CD4-positive, alpha-beta T cell (primary cell): ENCODE measurements at regions not wholly inside any gene's neighbourhood (a gene's known extent, or its start where the extent isn't known, plus 50 kb on each side); places are given as distances from the start of the nearest gene placed in this dataset.

Experiments used
- ATAC-seq: fragments of 200-7000 bp; cut with Tn5 transposase; one replicate; pipeline ENCODE4 v1.10.0; 2022; ENCODE audit warnings: mild to moderate bottlenecking; ENCODE audit not compliant: poor library complexity
- CTCF ChIA-PET: fragments of 350-600 bp; sonication (Branson Sonifier 250); formaldehyde crosslinking; loops from one replicate; lab custom pipeline; 2021; ENCODE audit warnings: antibody characterized with exemption, inconsistent platforms; lab: Charles Lee
- POLR2A ChIA-PET: fragments of 350-600 bp; sonication (Branson Sonifier 250); formaldehyde crosslinking; loops from one replicate; lab custom pipeline; 2021; ENCODE audit warnings: antibody characterized with exemption, inconsistent platforms; lab: Charles Lee
- DNase-seq, 14 experiments: peaks; one replicate each; pipeline ENCODE4 v3.0.0-alpha.2; 2013 to 2020; ENCODE audit warnings: mixed read lengths in 2 of 14
- H3K27ac ChIP-seq, 2 donors: one replicate each; pipeline versions ENCODE4 v1.5.1 to v1.7.0; 2013; ENCODE audit warnings: low read length in 2 of 2, low read depth in 1 of 2, mild to moderate bottlenecking in 1 of 2
- H3K27me3 ChIP-seq, 2 experiments: 1 replicate in 1 of 2; 2 replicates in 1 of 2; pipeline versions ENCODE4 v1.6.1 to v1.7.0; 2013; ENCODE audit warnings: low read length in 2 of 2, control low read depth in 1 of 2, mild to moderate bottlenecking in 1 of 2, moderate library complexity in 1 of 2; ENCODE audit not compliant: insufficient read depth in 2 of 2, control insufficient read depth in 1 of 2
- H3K36me3 ChIP-seq: one replicate; pipeline ENCODE4 v1.6.1; 2013; ENCODE audit warnings: low read length, control low read depth; ENCODE audit not compliant: insufficient read depth
- H3K4me1 ChIP-seq: one replicate; pipeline ENCODE4 v1.6.1; 2013; ENCODE audit warnings: low read length, control low read depth; ENCODE audit not compliant: insufficient read depth
- H3K4me3 ChIP-seq: one replicate; pipeline ENCODE4 v1.5.1; 2013; ENCODE audit warnings: mild to moderate bottlenecking, low read length, moderate library complexity
- H3K9me3 ChIP-seq, 2 experiments: 1 replicate in 1 of 2; 2 replicates in 1 of 2; pipeline versions ENCODE4 v1.6.1 to v1.7.0; 2013; ENCODE audit warnings: low read length in 2 of 2, mild to moderate bottlenecking in 2 of 2, control low read depth in 1 of 2, moderate library complexity in 1 of 2; ENCODE audit not compliant: control insufficient read depth in 1 of 2, insufficient read depth in 1 of 2
- H3K27ac Mint-ChIP-seq: one replicate; pipeline ENCODE4 v1.8.0; 2020; ENCODE audit warnings: mixed read lengths
- H3K27me3 Mint-ChIP-seq: one replicate; pipeline ENCODE4 v1.8.0; 2021; ENCODE audit warnings: mixed read lengths
- H3K36me3 Mint-ChIP-seq: one replicate; pipeline ENCODE4 v1.8.0; 2021; ENCODE audit warnings: low read depth, mixed read lengths
- H3K4me1 Mint-ChIP-seq: one replicate; pipeline ENCODE4 v1.8.0; 2021; ENCODE audit warnings: low read depth, mixed read lengths
- H3K4me3 Mint-ChIP-seq: one replicate; pipeline ENCODE4 v1.8.0; 2020; ENCODE audit warnings: mild to moderate bottlenecking, mixed read lengths
- H3K9me3 Mint-ChIP-seq: one replicate; pipeline ENCODE4 v1.8.0; 2020; ENCODE audit warnings: mixed read lengths
- CTCF ChIP-seq: fragments of 200-600 bp; IDR thresholded peaks from one replicate; pipeline ENCODE4 v1.8.0; 2022; ENCODE audit warnings: antibody characterized with exemption, mild to moderate bottlenecking
- intact Hi-C, 2 experiments: fragments of 100-400 bp; cut with DNase I in 1 of 2; cut with micrococcal nuclease in 1 of 2; formaldehyde crosslinking; loops; one replicate each; pipeline versions ENCODE4 v1.15.1 to v1.9.0; 2023 to 2025; cut with DNase I, micrococcal nuclease

DNA sequence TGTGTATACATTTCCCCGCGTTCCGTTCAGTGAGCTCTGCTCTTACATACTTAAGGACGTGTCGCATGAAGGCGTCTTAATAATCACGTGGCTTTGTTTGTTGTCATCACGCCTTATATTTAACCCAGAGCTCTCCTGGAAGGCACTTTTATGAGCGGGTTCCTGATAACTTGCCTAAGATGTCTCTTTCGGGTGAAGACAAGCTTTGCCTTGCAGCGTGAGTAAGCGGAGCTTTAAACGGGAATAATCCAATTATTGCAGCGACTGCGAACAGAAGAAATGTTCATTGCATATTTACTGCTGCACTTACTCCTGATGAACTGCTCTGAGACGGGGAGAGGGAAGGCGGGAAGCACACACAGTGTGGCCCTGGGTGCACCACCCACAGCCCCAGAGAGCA is 1128.2 kb downstream of the BRD1 start:
- ATAC-seq (no peak), DNase-seq (no peak)
- Histone ChIP-seq H3K27ac (no peak overlapping the region), H3K27me3 (no peaks in the 10 kb centered on the region), H3K9me3 (peaks cover 0 to 15% of the 10 kb centered on the region in 2 experiments), H3K4me3 (no peak overlapping the region), H3K4me1 (no peaks in the 10 kb centered on the region), H3K36me3 (no peaks in the 10 kb centered on the region)
- CTCF ChIA-PET: no interaction called here
- H3K4me1 Mint-ChIP-seq: no peaks in the 10 kb centered on the region
- intact Hi-C loops: no loop called here
- H3K36me3 Mint-ChIP-seq: no peaks in the 10 kb centered on the region
- H3K27ac Mint-ChIP-seq: no peak overlapping the region
- no peak for TF ChIP-seq CTCF
- no peak overlapping the region for H3K4me3 Mint-ChIP-seq
- POLR2A ChIA-PET: no interaction called here
- H3K9me3 Mint-ChIP-seq: no peaks in the 10 kb centered on the region
- H3K27me3 Mint-ChIP-seq: peaks cover 3% of the 10 kb centered on the region

DNA sequence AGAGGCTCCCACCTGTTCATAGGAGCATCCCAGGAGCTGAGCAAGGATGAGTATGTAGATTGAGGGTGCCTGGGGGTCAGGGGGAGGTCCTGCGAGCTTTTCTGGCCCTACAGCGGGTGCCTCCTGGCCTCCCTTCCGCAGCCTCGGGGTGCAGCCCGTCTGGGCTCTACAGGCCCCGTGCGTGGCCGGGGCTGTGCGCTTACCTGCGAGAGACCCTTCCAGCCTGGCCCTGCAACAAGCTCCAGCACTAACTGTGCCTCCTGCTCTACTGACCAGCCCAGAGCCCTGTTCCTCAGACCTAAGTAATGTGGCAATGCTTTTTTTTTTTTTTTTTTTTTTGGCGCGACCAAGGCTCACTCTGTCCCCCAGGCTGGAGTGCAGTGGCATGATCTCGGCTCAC is 1129.1 kb downstream of the BRD1 start:
- Mint-ChIP-seq H3K9me3 (no peaks in the 10 kb centered on the region), H3K27me3 (peaks cover 3% of the 10 kb centered on the region), H3K36me3 (no peaks in the 10 kb centered on the region), H3K4me1 (no peaks in the 10 kb centered on the region), H3K4me3 (no peak overlapping the region), H3K27ac (no peak overlapping the region)
- ATAC-seq (no peak), DNase-seq (no peak)
- intact Hi-C loops: no loop called here
- ChIA-PET CTCF (no interaction called here), POLR2A (no interaction called here)
- H3K27me3 ChIP-seq: no peaks in the 10 kb centered on the region
- H3K4me3 ChIP-seq: no peak overlapping the region
- no peak for TF ChIP-seq CTCF
- H3K4me1 ChIP-seq: no peaks in the 10 kb centered on the region
- H3K36me3 ChIP-seq: no peaks in the 10 kb centered on the region
- H3K9me3 ChIP-seq: peaks cover 0 to 15% of the 10 kb centered on the region in 2 experiments
- no peak overlapping the region for H3K27ac ChIP-seq

DNA sequence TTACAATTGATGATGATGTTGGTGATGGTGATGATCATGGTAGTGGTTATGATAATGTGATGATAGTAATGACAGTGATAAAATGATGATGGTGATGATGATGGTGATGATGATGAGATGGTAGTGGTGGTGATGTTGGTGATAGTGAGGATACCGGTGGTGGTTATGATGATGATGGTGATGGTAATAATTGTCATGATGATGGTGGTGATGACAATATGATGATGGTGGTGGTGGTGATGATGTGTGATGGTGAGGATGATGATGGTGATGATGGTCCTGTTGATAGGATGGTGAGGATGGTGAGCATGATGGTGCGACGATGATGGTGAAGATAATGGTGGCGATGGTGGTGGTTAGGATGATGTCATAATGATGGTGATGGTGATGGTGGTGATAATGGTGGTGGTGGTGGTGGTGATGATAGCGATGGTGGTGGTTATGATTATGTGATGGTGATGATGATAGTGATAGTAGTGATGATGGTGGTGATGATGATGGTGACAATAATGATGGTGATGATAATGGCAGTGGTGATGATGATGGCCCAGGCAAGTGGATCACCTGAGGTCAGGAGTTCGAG is 1129.9 kb downstream of the BRD1 start:
- ATAC-seq (no peak), DNase-seq (no peak)
- Histone ChIP-seq H3K27ac (no peak overlapping the region), H3K4me3 (no peak overlapping the region), H3K9me3 (peaks cover 0 to 11% of the 10 kb centered on the region in 2 experiments), H3K27me3 (no peaks in the 10 kb centered on the region), H3K4me1 (no peaks in the 10 kb centered on the region), H3K36me3 (no peaks in the 10 kb centered on the region)
- CTCF ChIA-PET: no interaction called here
- no peaks in the 10 kb centered on the region for H3K36me3 Mint-ChIP-seq
- H3K9me3 Mint-ChIP-seq: no peaks in the 10 kb centered on the region
- intact Hi-C loops: no loop called here
- POLR2A ChIA-PET: no interaction called here
- H3K27me3 Mint-ChIP-seq: peaks cover 3% of the 10 kb centered on the region
- no peak overlapping the region for H3K27ac Mint-ChIP-seq
- TF ChIP-seq CTCF: no peak
- H3K4me1 Mint-ChIP-seq: no peaks in the 10 kb centered on the region
- H3K4me3 Mint-ChIP-seq: no peak overlapping the region
